D341Med (cell line): ENCODE measurements at regions not wholly inside any gene's neighbourhood (a gene's known extent, or its start where the extent isn't known, plus 50 kb on each side); places are given as distances from the start of the nearest gene placed in this dataset.

Source experiments
- DNase-seq: peaks from one replicate; pipeline ENCODE4 v3.0.0; 2012; ENCODE audit warnings: low spot score

- no peak for DNase-seq
Observed at GRCh38 chr4:148749403-148749802, 307.2 kb upstream of the NR3C2 start.

- no peak for DNase-seq
Observed at GRCh38 chr4:148747721-148748268, 305.6 kb upstream of the NR3C2 start.

GRCh38 chr4:148740701-148741100 lies 298.5 kb upstream of the NR3C2 start:
- DNase-seq, result no peak

GRCh38 chr4:148737061-148737770 lies 295.0 kb upstream of the NR3C2 start:
- DNase-seq, result no peak

GRCh38 chr4:148735432-148736155 lies 293.4 kb upstream of the NR3C2 start:
- DNase-seq, result no peak

- DNase-seq, result peak; percentile 54
Observed at GRCh38 chr4:148730766-148731165, 288.6 kb upstream of the NR3C2 start.

- no peak for DNase-seq
Observed at GRCh38 chr4:148730082-148730640, 287.9 kb upstream of the NR3C2 start.

GRCh38 chr4:148717988-148718387 lies 275.8 kb upstream of the NR3C2 start:
- DNase-seq, result no peak

GRCh38 chr4:148716431-148717052 lies 274.3 kb upstream of the NR3C2 start:
- no peak for DNase-seq

- no peak for DNase-seq
Observed at GRCh38 chr4:148704291-148704690, 262.1 kb upstream of the NR3C2 start.

- DNase-seq, result no peak
Observed at GRCh38 chr4:148694702-148695101, 252.5 kb upstream of the NR3C2 start.

GRCh38 chr4:148693913-148694649 lies 251.9 kb upstream of the NR3C2 start:
- DNase-seq, result no peak

GRCh38 chr4:148692242-148692641 lies 250.0 kb upstream of the NR3C2 start:
- no peak for DNase-seq

- DNase-seq, result no peak
Observed at GRCh38 chr4:148686449-148686848, 244.2 kb upstream of the NR3C2 start.

- no peak for DNase-seq
Observed at GRCh38 chr4:148684638-148685037, 242.4 kb upstream of the NR3C2 start.

GRCh38 chr4:148680884-148681283 lies 238.7 kb upstream of the NR3C2 start:
- no peak for DNase-seq

GRCh38 chr4:148676344-148676743 lies 234.1 kb upstream of the NR3C2 start:
- DNase-seq, result no peak

- no peak for DNase-seq
Observed at GRCh38 chr4:148674876-148675275, 232.7 kb upstream of the NR3C2 start.

GRCh38 chr4:148664636-148665035 lies 222.4 kb upstream of the NR3C2 start:
- DNase-seq, result no peak

GRCh38 chr4:148654131-148654530 lies 211.9 kb upstream of the NR3C2 start:
- DNase-seq, result no peak

- no peak for DNase-seq
Observed at GRCh38 chr4:148653681-148654080, 211.5 kb upstream of the NR3C2 start.

- peak; percentile 70 for DNase-seq
Observed at GRCh38 chr4:148651991-148652390, 209.8 kb upstream of the NR3C2 start.
